GM18505 (cell line): ENCODE measurements at regions not wholly inside any gene's neighbourhood (a gene's known extent, or its start where the extent isn't known, plus 50 kb on each side); places are given as distances from the start of the nearest gene placed in this dataset.
"Not testable (repeated sequence)": the region's sequence is repeated elsewhere in the genome, so short reads cannot be mapped to it uniquely, and the experiment has no call there.

Source experiments
- ATAC-seq: cut with Tn5 transposase; IDR thresholded peaks from one replicate; pipeline ENCODE4 v1.9.1; 2021; ENCODE audit not compliant: unreplicated experiment
- POLR2A ChIP-seq: IDR thresholded peaks from 4 replicates; pipeline ENCODE4 v1.6.1; 2011; ENCODE audit warnings: borderline replicate concordance; ENCODE audit not compliant: insufficient read depth, insufficient read length; ENCODE audit errors: extremely low read depth

DNA sequence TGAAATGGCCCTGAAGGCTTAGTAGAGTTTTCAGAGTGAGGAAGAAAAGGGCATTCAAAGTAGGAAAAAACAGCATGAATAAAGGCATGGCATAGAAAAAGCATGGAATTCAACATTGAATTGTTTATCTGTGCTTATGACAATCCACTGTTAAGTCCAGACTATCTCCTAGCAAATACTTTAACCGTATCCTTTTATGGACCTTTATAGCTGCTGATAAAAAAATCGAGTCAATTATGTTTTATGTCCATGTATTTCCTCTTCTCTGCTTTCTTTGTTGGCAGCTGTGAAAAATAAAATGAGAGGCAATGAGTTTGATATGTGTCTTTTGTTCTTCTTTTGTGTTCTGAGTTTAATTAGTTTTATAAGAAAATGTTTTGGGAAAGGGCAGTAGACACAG is 70.4 kb downstream of the TDRD15 start:
- no peak for ATAC-seq
- no peak for TF ChIP-seq POLR2A

DNA sequence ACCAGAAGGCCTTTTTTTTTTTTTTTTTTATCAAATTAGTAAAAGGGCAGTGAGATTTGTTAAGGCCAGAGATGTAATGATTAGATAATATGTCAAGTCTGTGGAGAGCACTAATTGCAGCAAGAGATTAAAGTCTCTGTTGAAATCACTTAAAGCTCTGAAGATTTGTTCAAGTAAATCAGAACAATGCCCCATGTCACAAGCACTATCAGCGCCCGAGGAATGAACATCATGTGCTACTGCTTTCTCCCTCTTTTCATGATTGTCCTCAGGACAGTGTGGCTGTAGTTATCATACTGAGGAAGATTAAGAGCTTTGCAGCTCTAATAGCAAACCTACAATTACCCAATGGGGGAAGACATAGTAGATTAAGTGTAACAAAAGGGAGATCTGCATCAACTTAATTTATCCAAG is 71.1 kb downstream of the TDRD15 start:
- ATAC-seq = no peak

DNA sequence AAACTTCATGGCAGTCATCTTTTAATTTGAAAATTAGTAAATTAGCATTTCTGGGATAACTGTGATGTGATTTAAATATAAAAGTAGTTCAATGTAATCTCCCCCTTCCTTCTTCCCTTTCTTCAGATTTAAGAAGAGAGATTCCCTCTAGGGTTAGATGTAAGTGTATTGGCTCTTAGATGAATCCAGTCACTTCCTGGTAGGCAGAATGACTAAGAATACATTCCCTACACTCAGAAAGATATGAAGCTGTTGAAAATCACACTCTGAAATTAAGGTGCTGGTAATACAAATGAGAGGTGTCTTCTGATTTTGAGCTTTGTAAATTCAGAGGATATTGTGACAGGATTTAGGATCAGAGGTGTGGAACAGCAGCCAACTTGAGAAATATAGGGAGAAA is 71.6 kb downstream of the TDRD15 start:
- ATAC-seq = no peak
- no peak for TF ChIP-seq POLR2A

More for the DNA sequence above, 71.1 kb downstream of the TDRD15 start:
- TF ChIP-seq POLR2A = no peak

DNA sequence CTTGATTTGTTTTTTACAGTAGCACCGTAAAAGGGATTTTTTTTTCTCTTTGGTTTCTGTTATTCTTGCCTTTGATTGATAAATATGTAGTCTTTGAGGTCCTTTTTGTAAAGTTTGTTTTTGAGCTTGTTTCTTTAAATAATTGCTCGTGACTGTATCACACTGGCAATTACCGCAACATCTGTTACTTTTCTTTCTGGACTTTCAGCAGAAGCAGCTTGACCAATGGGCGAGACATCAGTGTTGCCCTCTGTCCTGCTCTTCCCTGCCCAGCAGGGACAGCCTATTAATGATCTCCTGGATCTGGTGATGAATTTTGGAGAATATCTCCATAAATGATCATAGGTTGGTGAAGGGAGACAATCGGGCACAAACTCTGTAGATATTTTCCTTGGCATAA is 74.9 kb downstream of the TDRD15 start:
- no peak for ATAC-seq

DNA sequence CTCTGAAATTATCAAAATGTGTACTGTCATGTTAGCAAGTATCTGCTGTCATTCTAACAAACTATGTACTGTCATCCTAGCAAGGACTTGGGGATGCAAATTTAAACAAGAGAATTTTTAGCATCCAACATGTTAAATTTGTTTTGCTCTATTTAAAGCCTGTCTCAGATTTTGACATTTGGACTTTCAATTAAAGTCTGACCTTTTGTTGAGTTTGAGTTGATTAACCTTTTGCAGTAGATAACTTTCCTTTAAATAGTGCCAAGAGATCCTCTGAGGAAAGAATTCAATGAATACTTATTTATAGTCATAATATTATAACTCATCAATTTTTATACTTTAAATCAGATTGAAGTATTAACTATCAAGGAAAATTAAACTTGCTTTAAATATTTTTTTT is 80.2 kb downstream of the TDRD15 start:
- no peak for TF ChIP-seq POLR2A
- ATAC-seq = no peak

More for the DNA sequence above, 74.9 kb downstream of the TDRD15 start:
- no peak for TF ChIP-seq POLR2A

DNA sequence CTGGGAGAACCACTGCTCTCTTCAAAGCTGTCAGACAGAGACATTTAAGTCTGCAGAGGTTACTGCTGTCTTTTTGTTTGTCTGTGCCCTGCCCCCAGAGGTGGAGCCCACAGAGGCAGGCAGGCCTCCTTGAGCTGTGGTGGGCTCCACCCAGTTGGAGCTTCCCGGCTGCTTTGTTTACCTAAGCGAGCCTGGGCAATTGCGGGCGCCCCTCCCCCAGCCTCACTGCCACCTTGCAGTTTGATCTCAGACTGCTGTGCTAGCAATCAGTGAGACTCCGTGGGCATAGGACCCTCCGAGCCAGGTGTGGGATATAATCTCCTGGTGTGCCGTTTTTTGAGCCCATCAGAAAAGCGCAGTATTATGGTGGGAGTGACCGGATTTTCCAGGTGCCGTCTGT is 90.3 kb downstream of the TDRD15 start:
- ATAC-seq = not testable (repeated sequence)

DNA sequence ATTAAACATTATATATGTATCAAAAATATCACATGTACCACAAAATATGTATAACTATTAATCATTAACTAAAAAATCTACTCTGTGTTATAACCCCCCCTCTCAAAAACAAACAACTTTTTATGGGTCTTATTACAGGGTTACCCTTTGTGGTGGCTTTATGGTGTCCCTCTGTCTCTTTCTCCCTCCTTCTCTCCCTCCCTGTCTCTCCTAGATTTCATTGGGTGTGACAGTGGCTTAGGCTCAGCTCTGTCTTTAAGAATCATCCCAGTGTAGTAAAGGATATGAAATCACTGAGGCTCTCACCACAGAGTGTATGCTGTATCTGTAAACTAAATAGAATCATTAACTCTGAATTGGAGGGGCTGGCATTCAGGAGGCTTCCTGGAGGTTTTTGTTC is 93.7 kb downstream of the TDRD15 start:
- no peak for ATAC-seq
- no peak for TF ChIP-seq POLR2A

DNA sequence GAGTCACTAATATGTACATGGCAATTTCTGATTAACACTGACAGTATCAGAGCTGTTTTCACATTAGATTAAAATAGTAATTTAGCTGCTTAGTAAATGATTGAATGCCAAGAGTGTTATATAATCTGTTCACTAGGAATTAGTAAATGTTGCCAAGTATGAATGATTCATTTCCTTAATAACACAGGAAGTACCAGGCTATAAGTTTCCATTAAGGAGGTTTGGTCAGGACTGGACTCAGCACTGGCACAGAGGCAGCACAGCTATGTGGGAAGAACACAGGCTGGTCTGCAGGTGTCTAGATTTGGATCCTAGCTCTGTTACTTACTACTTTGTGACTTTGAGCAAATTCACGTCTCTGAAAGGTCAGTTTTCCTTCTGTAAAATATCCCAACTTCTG is 97.2 kb downstream of the TDRD15 start:
- no peak for ATAC-seq
- TF ChIP-seq POLR2A = no peak

DNA sequence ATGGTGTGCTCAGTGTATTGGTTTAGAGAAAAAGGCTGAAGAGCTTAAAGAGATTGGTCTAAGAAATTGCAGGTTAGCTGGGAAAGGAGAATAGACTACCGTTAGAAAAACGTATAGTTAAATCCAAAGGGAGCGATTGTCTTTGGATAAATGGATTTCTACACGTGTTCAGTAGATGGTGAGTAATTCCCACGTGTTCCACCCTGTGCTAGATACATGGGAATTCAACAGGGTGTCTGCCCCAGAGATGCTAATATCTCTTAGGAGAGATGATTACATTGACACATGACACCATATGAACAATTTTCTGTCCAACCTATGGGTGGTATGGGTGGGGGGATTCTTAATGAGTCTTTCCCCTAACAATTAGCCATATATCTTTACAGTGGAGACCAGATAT is 99.8 kb downstream of the TDRD15 start:
- no peak for ATAC-seq
- TF ChIP-seq POLR2A = no peak

DNA sequence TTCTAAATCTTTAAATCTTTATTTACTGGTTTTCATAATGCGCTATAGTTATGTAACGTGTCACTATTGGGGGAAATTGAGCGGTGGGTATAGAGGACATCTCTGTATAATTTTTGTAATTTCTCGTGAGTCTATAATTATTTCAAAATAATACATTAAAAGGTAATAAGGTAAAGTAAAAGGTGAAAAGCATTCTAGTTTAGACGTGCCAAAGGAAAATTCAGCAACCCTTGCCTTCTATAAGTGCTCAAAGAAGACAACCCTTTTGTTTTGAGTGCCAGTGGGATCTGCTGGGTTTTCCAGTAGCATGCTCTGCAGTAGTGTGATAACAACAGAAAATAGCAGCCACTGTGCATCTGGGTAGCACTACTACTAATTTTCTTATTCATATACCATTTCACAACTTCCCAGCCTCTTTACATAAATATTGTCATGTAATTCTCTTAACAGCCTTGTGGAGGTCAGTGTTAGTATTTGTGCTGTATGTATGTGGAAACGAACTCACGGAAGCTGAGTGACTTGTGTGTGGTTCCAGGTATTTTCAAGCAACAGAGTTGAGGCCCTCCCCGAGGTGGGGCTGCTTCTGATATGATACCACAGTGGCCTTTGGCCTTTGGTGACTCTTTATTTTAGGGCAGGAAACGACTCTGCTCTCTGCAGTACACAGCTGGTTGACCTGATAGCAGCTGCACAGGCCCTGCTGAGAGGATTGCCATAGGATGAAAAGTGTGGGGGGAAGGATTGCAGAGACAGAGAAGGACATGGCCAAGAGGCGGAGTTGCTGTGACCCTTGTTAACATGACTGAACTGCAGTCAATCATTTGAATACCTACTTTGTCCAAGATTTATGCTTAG is 104.5 kb downstream of the TDRD15 start:
- no peak for TF ChIP-seq POLR2A
- no peak for ATAC-seq

DNA sequence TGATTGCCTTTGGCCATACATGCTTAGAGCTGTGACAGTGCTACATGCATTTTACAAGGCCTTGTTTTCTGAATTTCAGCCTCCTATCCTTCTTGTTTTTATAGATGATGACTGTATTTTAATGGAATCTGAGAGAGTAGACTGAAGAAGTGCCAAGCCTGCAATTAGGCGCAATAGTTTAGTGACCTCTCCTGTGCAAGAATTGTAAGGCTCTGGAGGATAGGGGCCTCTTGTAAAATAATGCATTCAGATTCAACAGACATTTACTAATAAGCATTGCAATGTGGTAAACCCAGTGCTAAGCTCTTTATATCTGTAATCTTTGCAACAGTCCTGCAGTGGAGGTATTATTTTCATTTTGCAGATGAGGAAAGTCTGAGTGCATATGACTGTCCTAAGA is 105.5 kb downstream of the TDRD15 start:
- no peak for TF ChIP-seq POLR2A
- ATAC-seq = no peak

DNA sequence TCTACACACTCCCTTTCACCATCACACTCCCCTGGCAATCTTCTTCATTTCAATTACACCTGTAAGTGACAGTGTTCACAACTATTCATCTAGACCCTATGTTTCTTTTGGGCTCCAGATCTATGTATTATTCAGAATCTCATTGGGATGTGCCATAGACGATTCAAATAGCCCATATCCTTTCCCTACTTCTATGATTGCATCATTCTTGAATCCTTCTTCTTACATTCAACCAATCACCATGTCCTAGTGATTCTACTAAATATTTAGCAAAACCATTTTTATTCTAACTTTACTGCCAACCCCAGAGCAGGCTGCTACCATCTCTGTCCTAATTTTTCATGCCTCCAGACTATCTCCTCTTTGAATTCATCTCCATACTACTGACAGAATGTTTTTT is 106.4 kb downstream of the TDRD15 start:
- ATAC-seq = no peak

DNA sequence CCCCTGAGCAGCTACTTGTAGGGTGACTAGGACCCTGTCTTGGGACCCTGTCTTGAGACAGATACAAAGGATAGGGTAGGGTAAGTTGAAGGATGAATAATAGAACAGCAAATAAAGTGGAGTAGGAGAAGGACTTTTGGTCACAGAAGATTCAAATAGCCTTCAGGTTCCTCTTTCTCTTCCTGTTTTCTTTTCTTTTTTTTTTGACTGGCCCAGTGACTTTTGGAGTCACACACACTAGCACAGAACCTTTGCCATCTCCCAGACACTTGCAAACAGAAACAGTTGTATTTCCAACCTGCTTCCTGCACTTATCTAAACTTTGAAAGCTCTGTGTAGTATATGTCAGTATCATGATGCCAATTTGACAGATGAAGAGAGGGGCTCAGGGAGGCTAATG is 108.2 kb downstream of the TDRD15 start:
- no peak for ATAC-seq
- no peak for TF ChIP-seq POLR2A

More for the DNA sequence above, 106.4 kb downstream of the TDRD15 start:
- no peak for TF ChIP-seq POLR2A

DNA sequence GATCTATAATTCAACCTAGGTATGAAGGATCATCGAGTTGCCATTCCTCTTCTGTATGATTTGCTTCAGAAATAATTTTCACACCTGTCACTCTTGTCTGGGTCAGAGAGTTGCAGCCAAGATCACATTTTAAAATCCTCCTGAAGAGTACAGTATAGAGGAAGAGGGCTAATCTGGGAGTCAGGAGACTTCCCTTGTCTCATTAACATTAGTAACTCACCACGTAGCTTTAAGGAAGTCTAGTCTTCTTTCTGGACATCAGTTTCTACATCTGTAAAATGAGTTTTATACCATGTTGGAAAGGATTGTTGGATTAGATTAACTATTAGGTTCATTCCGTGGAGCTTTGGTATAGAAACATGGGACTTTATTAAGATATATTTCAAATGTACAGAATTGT is 109.4 kb downstream of the TDRD15 start:
- no peak for ATAC-seq
- no peak for TF ChIP-seq POLR2A

DNA sequence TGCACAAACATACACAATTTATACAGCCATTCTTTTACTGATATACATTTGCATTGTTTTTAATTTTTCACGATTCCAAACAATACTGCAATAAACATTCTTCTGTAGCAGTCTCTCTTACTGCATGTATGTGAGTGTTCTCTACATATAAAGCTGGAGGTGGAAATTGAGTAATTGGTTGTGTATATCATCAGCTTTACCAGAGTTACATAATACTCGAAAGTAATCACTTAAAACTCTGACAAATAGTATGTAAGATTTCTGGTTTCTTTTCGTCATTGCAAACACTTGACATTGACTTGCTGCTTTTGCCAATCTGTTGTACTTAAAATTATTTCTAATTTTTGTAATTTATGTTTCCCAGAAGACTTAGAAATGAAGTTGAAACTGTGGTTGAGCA is 110.2 kb downstream of the TDRD15 start:
- no peak for ATAC-seq
- TF ChIP-seq POLR2A = no peak

DNA sequence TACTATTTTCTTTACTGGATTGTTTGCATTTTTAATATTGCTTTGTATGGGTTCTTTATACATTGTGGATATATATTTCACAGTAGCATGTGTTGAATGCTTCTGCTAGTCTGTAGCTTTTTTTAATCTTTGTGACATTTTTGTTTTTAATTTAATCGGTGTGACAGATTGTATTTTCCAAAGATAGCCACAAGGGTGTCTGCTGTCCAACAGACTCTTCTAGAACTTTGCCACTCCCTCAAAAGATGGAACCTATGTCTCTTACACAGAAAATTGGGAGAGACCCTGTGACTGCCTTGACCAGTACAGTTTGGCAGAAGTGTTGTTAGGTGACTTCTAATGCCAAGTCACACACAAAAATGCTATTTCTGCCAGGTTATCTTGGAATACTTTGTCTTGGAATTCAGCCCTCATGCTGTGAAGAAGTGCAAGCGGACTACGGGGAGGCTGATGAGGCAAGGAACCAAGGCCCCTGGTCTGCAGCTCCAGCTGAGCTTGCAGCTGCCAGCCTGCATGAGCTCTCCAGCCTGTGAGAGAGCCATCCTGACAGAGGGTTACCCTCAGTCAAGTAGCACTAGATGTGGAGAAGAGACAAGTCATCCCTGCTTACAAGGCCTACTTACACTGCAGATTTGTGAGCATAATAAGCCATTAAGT is 110.8 kb downstream of the TDRD15 start:
- TF ChIP-seq POLR2A = no peak
- no peak for ATAC-seq

DNA sequence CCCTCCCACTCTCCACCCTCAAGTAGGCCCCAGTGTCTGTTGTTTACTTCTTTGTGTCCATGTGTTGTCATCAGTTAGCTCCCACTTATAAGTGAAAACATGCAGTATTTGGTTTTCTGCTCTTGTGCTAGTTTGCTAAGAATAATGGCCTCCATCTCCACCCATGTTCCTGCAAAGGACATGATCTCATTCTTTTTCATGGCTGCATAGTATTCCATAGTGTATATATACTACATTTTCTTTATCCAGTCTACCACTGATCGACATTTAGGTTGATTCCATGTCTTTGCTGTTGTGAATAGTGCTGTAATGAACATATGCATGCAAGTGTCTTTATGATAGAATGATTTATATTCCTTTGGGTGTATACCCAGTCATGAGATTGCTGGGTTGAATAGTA is 116.0 kb downstream of the TDRD15 start:
- not testable (repeated sequence) for ATAC-seq
